NT2/D1 (cell line): ENCODE measurements at regions not wholly inside any gene's neighbourhood (a gene's known extent, or its start where the extent isn't known, plus 50 kb on each side); places are given as distances from the start of the nearest gene placed in this dataset.

ENCODE experiments used
- SUZ12 ChIP-seq: IDR thresholded peaks from 2 replicates; pipeline ENCODE4 v1.6.1; 2011; ENCODE audit not compliant: insufficient read length, insufficient read depth; ENCODE audit errors: extremely low read depth
- YY1 ChIP-seq: IDR thresholded peaks from 2 replicates; pipeline ENCODE4 v1.6.1; 2011; ENCODE audit not compliant: insufficient read length, insufficient read depth
- ZNF274 ChIP-seq: IDR thresholded peaks from 2 replicates; pipeline ENCODE4 v1.6.1; 2011; ENCODE audit warnings: mild to moderate bottlenecking, low read depth, low read length

GRCh38 chrX:121322159-121322558 lies 274.7 kb downstream of the GLUD2 start:
- TF ChIP-seq SUZ12 (no peak), ZNF274 (no peak), YY1 (no peak)
